Vagina (tissue), 2 donors: ENCODE measurements at regions not wholly inside any gene's neighbourhood (a gene's known extent, or its start where the extent isn't known, plus 50 kb on each side); places are given as distances from the start of the nearest gene placed in this dataset.

Source experiments
- DNase-seq, 2 donors: peaks; one replicate each; pipeline ENCODE4 v3.0.0-alpha.2; 2017; ENCODE audit errors: extremely low spot score in 2 of 2
- H3K27ac ChIP-seq: fragments of 200-600 bp; sonication (generic); one replicate; pipeline ENCODE4 v1.5.1; 2019
- H3K27me3 ChIP-seq: fragments of 200-600 bp; sonication (generic); one replicate; pipeline ENCODE4 v1.5.1; 2019
- H3K36me3 ChIP-seq, 2 donors: fragments of 200-600 bp; sonication (generic); one replicate each; pipeline ENCODE4 v1.5.1; 2017 to 2019
- H3K4me1 ChIP-seq: fragments of 200-600 bp; sonication (generic); one replicate; pipeline ENCODE4 v1.5.1; 2019
- H3K4me3 ChIP-seq, 2 donors: fragments of 200-600 bp; sonication (generic); 1 replicate in 1 of 2; 2 replicates in 1 of 2; pipeline ENCODE4 v1.5.1; 2016 to 2019
- H3K9me3 ChIP-seq: fragments of 200-600 bp; sonication (generic); one replicate; pipeline ENCODE4 v1.5.1; 2019
- CTCF ChIP-seq, 3 experiments: fragments of 450-650 bp in 2 of 3; fragments of 200-600 bp in 1 of 3; sonication (generic) in 1 of 3; IDR thresholded peaks; one replicate each; pipeline ENCODE4 v1.5.1; 2017 to 2019; ENCODE audit warnings: antibody characterized with exemption in 3 of 3, mild to moderate bottlenecking in 2 of 3, moderate library complexity in 2 of 3
- POLR2A ChIP-seq, 2 donors: fragments of 450-650 bp; IDR thresholded peaks; one replicate each; pipeline ENCODE4 v1.6.1; 2017; ENCODE audit warnings: antibody characterized with exemption in 2 of 2, mild to moderate bottlenecking in 2 of 2, moderate library complexity in 2 of 2
- POLR2AphosphoS5 ChIP-seq, 2 donors: sonication (generic); formaldehyde crosslinking; IDR thresholded peaks; one replicate each; pipeline ENCODE4 v1.9.0; 2017; ENCODE audit warnings: antibody characterized with exemption in 2 of 2, mild to moderate bottlenecking in 2 of 2, low read depth in 1 of 2; ENCODE audit not compliant: insufficient read depth in 1 of 2
- intact Hi-C: fragments of 100-400 bp; cut with DNase I; formaldehyde crosslinking; loops from one replicate; pipeline ENCODE4 v1.15.1; 2023

GRCh38 chr6:12543953-12544352 lies 172.6 kb upstream of the PHACTR1 start:
- H3K27me3 ChIP-seq: no peaks in the 10 kb centered on the region
- intact Hi-C loops: no loop called here
- no peaks in the 10 kb centered on the region for H3K36me3 ChIP-seq
- no peak overlapping the region for H3K4me3 ChIP-seq
- TF ChIP-seq POLR2AphosphoS5 (IDR thresholded peaks at IDR 0.05; ENCODE audit: insufficient read depth in 1 of 2, low read depth in 1 of 2) (no peak), CTCF (IDR thresholded peaks at IDR 0.05) (no peak), POLR2A (IDR thresholded peaks at IDR 0.05) (no peak)
- no peaks in the 10 kb centered on the region for H3K9me3 ChIP-seq
- no peak overlapping the region for H3K27ac ChIP-seq
- no peak for DNase-seq
- no peaks in the 10 kb centered on the region for H3K4me1 ChIP-seq

- Histone ChIP-seq H3K4me1 (no peaks in the 10 kb centered on the region), H3K27ac (no peak overlapping the region), H3K4me3 (no peak overlapping the region), H3K36me3 (no peaks in the 10 kb centered on the region), H3K27me3 (no peaks in the 10 kb centered on the region), H3K9me3 (no peaks in the 10 kb centered on the region)
- DNase-seq: no peak
- TF ChIP-seq POLR2A (IDR thresholded peaks at IDR 0.05): no peak
- no peak for TF ChIP-seq POLR2AphosphoS5 (IDR thresholded peaks at IDR 0.05; ENCODE audit: insufficient read depth in 1 of 2, low read depth in 1 of 2)
- TF ChIP-seq CTCF (IDR thresholded peaks at IDR 0.05): no peak
- intact Hi-C loops: no loop called here
Observed at GRCh38 chr6:12544821-12545565, 171.6 kb upstream of the PHACTR1 start.

- Histone ChIP-seq H3K9me3 (no peaks in the 10 kb centered on the region), H3K4me3 (no peak overlapping the region), H3K27ac (no peak overlapping the region), H3K36me3 (no peaks in the 10 kb centered on the region), H3K27me3 (no peaks in the 10 kb centered on the region), H3K4me1 (no peaks in the 10 kb centered on the region)
- intact Hi-C loops: no loop called here
- no peak for TF ChIP-seq POLR2A (IDR thresholded peaks at IDR 0.05)
- TF ChIP-seq POLR2AphosphoS5 (IDR thresholded peaks at IDR 0.05; ENCODE audit: insufficient read depth in 1 of 2, low read depth in 1 of 2): no peak
- TF ChIP-seq CTCF (IDR thresholded peaks at IDR 0.05): no peak
- DNase-seq: no peak
Observed at GRCh38 chr6:12545619-12546409, 170.8 kb upstream of the PHACTR1 start.

- DNase-seq: no peak
- H3K4me3 ChIP-seq: no peak overlapping the region
- no peaks in the 10 kb centered on the region for H3K27me3 ChIP-seq
- no peak for TF ChIP-seq CTCF (IDR thresholded peaks at IDR 0.05)
- TF ChIP-seq POLR2AphosphoS5 (IDR thresholded peaks at IDR 0.05; ENCODE audit: insufficient read depth in 1 of 2, low read depth in 1 of 2): no peak
- TF ChIP-seq POLR2A (IDR thresholded peaks at IDR 0.05): no peak
- H3K4me1 ChIP-seq: no peaks in the 10 kb centered on the region
- H3K36me3 ChIP-seq: no peaks in the 10 kb centered on the region
- no peaks in the 10 kb centered on the region for H3K9me3 ChIP-seq
- intact Hi-C loops: no loop called here
- no peak overlapping the region for H3K27ac ChIP-seq
Observed at GRCh38 chr6:12546410-12547002, 170.1 kb upstream of the PHACTR1 start.
